H1 (cell line): ENCODE measurements at regions not wholly inside any gene's neighbourhood (a gene's known extent, or its start where the extent isn't known, plus 50 kb on each side); places are given as distances from the start of the nearest gene placed in this dataset.

Experiments used
- CTCF ChIA-PET: fragments of 300-600 bp; sonication (Branson Sonifier 250); formaldehyde crosslinking; loops from one replicate; lab custom pipeline; 2021; ENCODE audit not compliant: partially characterized antibody; lab: Charles Lee
- POLR2A ChIA-PET: fragments of 300-600 bp; sonication (Branson Sonifier 250); formaldehyde crosslinking; loops from one replicate; lab custom pipeline; 2021; ENCODE audit warnings: inconsistent platforms; ENCODE audit not compliant: partially characterized antibody; lab: Charles Lee
- DNase-seq, 2 experiments: peaks; one replicate each; pipeline versions ENCODE4 v3.0.0 to v3.0.0-alpha.2; 2010 to 2022; ENCODE audit warnings: low spot score in 2 of 2, low read depth in 1 of 2, mixed read lengths in 1 of 2
- FAIRE-seq: peaks from 2 replicates; lab custom pipeline; 2011; peaks lifted over from hg19 to GRCh38; lab: Jason Lieb, UNC
- H2AFZ ChIP-seq: 2 replicates; pipeline ENCODE4 v1.8.1; 2012; ENCODE audit warnings: low read length, inconsistent platforms
- H2AK5ac ChIP-seq: 2 replicates; pipeline ENCODE4 v1.6.1; 2013; ENCODE audit warnings: low read depth, low read length
- H2BK120ac ChIP-seq: replicated peaks from 2 replicates; pipeline ENCODE3; 2013; ENCODE audit warnings: low read depth, low read length, inconsistent platforms
- H2BK12ac ChIP-seq: 2 replicates; pipeline ENCODE4 v1.6.1; 2013; ENCODE audit warnings: low read depth, low read length
- H2BK15ac ChIP-seq: 2 replicates; pipeline ENCODE4 v1.6.1; 2013; ENCODE audit warnings: low read length
- H2BK20ac ChIP-seq: 2 replicates; pipeline ENCODE4 v1.6.1; 2013; ENCODE audit warnings: low read length
- H2BK5ac ChIP-seq: 2 replicates; pipeline ENCODE4 v1.6.1; 2013; ENCODE audit warnings: low read depth, low read length
- H3K14ac ChIP-seq: 2 replicates; pipeline ENCODE4 v1.6.1; 2013; ENCODE audit warnings: inconsistent platforms; ENCODE audit not compliant: insufficient read length
- H3K18ac ChIP-seq: 2 replicates; pipeline ENCODE4 v1.6.1; 2013; ENCODE audit warnings: low read length; ENCODE audit errors: extremely low read depth
- H3K23ac ChIP-seq: 2 replicates; pipeline ENCODE4 v1.6.1; 2013; ENCODE audit warnings: inconsistent platforms; ENCODE audit not compliant: insufficient read length
- H3K23me2 ChIP-seq: 2 replicates; pipeline ENCODE4 v1.6.1; 2013; ENCODE audit warnings: low read depth, low read length
- H3K27ac ChIP-seq: 2 replicates; pipeline ENCODE4 v1.6.1; 2011; ENCODE audit warnings: low read depth, low read length, inconsistent platforms
- H3K27me3 ChIP-seq, 4 experiments: replicated peaks in 1 of 4; 1 replicate in 1 of 4; 2 replicates in 3 of 4; pipeline versions ENCODE4 v1.6.1 to v1.8.1; 2011 to 2013; ENCODE audit warnings: low read length in 3 of 4, mild to moderate bottlenecking in 3 of 4, inconsistent platforms in 2 of 4, mixed read lengths in 2 of 4, moderate library complexity in 1 of 4; ENCODE audit not compliant: control insufficient read depth in 3 of 4, insufficient read depth in 3 of 4; ENCODE audit errors: extremely low read depth in 1 of 4
- H3K36me3 ChIP-seq, 4 experiments: 2 replicates each; pipeline versions ENCODE4 v1.6.1 to v1.8.1; 2011 to 2013; ENCODE audit warnings: mild to moderate bottlenecking in 4 of 4, low read length in 3 of 4, moderate library complexity in 2 of 4, control low read depth in 1 of 4, inconsistent platforms in 1 of 4; ENCODE audit not compliant: insufficient read depth in 4 of 4, control insufficient read depth in 2 of 4
- H3K4ac ChIP-seq: replicated peaks from 2 replicates; pipeline ENCODE3; 2013; ENCODE audit warnings: low read length, low read depth, mixed read lengths, inconsistent platforms; ENCODE audit not compliant: insufficient read length
- H3K4me1 ChIP-seq, 4 experiments: replicated peaks in 1 of 4; 1 replicate in 1 of 4; 2 replicates in 3 of 4; pipeline versions ENCODE4 v1.6.1 to v1.8.1; 2011 to 2013; ENCODE audit warnings: low read length in 3 of 4, inconsistent platforms in 2 of 4, mixed read lengths in 1 of 4; ENCODE audit not compliant: insufficient read depth in 4 of 4, control insufficient read depth in 3 of 4
- H3K4me2 ChIP-seq, 2 experiments: 2 replicates each; pipeline versions ENCODE4 v1.6.1 to v1.8.1; 2011 to 2013; ENCODE audit warnings: low read depth in 2 of 2, low read length in 2 of 2, control low read depth in 1 of 2, inconsistent platforms in 1 of 2, mild to moderate bottlenecking in 1 of 2; ENCODE audit not compliant: insufficient read depth in 1 of 2
- H3K4me3 ChIP-seq, 4 experiments: fragments of 200-600, 300-600 bp in 1 of 4; sonication (generic), shearing (Covaris generic), sonication (Bioruptor Twin) in 1 of 4; 2 replicates each; pipeline versions ENCODE4 v1.5.1 to v1.8.1; 2011 to 2016; ENCODE audit warnings: low read length in 4 of 4, low read depth in 3 of 4, control low read depth in 2 of 4, inconsistent platforms in 2 of 4, mild to moderate bottlenecking in 2 of 4, mixed read lengths in 1 of 4, moderate library complexity in 1 of 4; ENCODE audit not compliant: insufficient read depth in 2 of 4; ENCODE audit errors: extremely low read depth in 1 of 4
- H3K56ac ChIP-seq: replicated peaks from 2 replicates; pipeline ENCODE3; 2013; ENCODE audit warnings: low read depth, mild to moderate bottlenecking, mixed read lengths, low read length, inconsistent platforms; ENCODE audit not compliant: insufficient read length
- H3K79me1 ChIP-seq: 2 replicates; pipeline ENCODE4 v1.6.1; 2013; ENCODE audit warnings: low read depth, low read length, control low read depth
- H3K79me2 ChIP-seq, 2 experiments: 2 replicates each; pipeline versions ENCODE4 v1.6.1 to v1.8.1; 2012 to 2013; ENCODE audit warnings: low read length in 2 of 2, mild to moderate bottlenecking in 2 of 2, inconsistent platforms in 1 of 2; ENCODE audit not compliant: insufficient read depth in 2 of 2, control insufficient read depth in 1 of 2
- H3K9ac ChIP-seq, 4 experiments: replicated peaks in 1 of 4; 1 replicate in 1 of 4; 2 replicates in 3 of 4; pipeline versions ENCODE4 v1.6.1 to v1.8.1; 2011 to 2013; ENCODE audit warnings: low read depth in 3 of 4, low read length in 3 of 4, control low read depth in 2 of 4, mild to moderate bottlenecking in 2 of 4, moderate library complexity in 2 of 4, inconsistent platforms in 1 of 4; ENCODE audit errors: extremely low read depth in 1 of 4
- H3K9me3 ChIP-seq, 2 experiments: 2 replicates each; pipeline versions ENCODE4 v1.6.1 to v1.8.1; 2012 to 2013; ENCODE audit warnings: mild to moderate bottlenecking in 2 of 2, moderate library complexity in 2 of 2, control low read depth in 1 of 2, inconsistent platforms in 1 of 2, low read depth in 1 of 2, low read length in 1 of 2, mixed read lengths in 1 of 2; ENCODE audit not compliant: insufficient read depth in 2 of 2
- H4K20me1 ChIP-seq, 2 experiments: replicated peaks in 1 of 2; 2 replicates each; pipeline versions ENCODE3 to v1.8.1; 2011 to 2013; ENCODE audit warnings: inconsistent platforms in 2 of 2, low read length in 2 of 2, mild to moderate bottlenecking in 1 of 2; ENCODE audit not compliant: insufficient read depth in 2 of 2, control insufficient read depth in 1 of 2
- H4K5ac ChIP-seq: 2 replicates; pipeline ENCODE4 v1.6.1; 2013; ENCODE audit warnings: low read length, low read depth, mixed read lengths, inconsistent platforms; ENCODE audit not compliant: insufficient read length
- H4K8ac ChIP-seq: 2 replicates; pipeline ENCODE4 v1.8.0; 2013; ENCODE audit warnings: mild to moderate bottlenecking, moderate library complexity, low read length, inconsistent platforms; ENCODE audit not compliant: insufficient read depth; ENCODE audit errors: extremely low read depth
- H4K91ac ChIP-seq: replicated peaks from 2 replicates; pipeline ENCODE3; 2013; ENCODE audit warnings: low read length, mixed read lengths, inconsistent platforms; ENCODE audit not compliant: insufficient read length
- CBX8 ChIP-seq: fragments of 300-800, 300-1000 bp; sonication (generic); IDR thresholded peaks from 2 replicates; pipeline ENCODE4 v1.7.1; 2016; ENCODE audit warnings: low read depth, low read length, borderline replicate concordance
- KDM4A ChIP-seq: IDR thresholded peaks from one replicate; pipeline ENCODE4 v1.7.1; 2012; ENCODE audit warnings: low read depth, mild to moderate bottlenecking, moderate library complexity, low read length, inconsistent platforms; ENCODE audit not compliant: severe bottlenecking
- POLR2AphosphoS5 ChIP-seq: IDR thresholded peaks from 2 replicates; pipeline ENCODE4 v1.6.1; 2011; ENCODE audit warnings: low read depth, low read length
- SIRT6 ChIP-seq: IDR thresholded peaks from one replicate; pipeline ENCODE4 v1.7.1; 2012; ENCODE audit warnings: low read length, inconsistent platforms
- SIX5 ChIP-seq: IDR thresholded peaks from 2 replicates; pipeline ENCODE4 v1.6.1; 2011; ENCODE audit warnings: mild to moderate bottlenecking, low read depth, low read length
- WGBS, 2 experiments: shearing (Covaris generic) in 1 of 2; methylation state at CpG; one replicate each; pipeline versions ENCODE4 v1.1.6 to v1.1.7; 2013 to 2015; ENCODE audit warnings: low lambda C conversion rate in 2 of 2, mixed read lengths in 2 of 2, inconsistent platforms in 1 of 2, low coverage in 1 of 2, missing lambda C conversion rate in 1 of 2; ENCODE audit not compliant: insufficient replicate concordance in 2 of 2, insufficient coverage in 1 of 2, insufficient read length in 1 of 2; ENCODE audit errors: extremely low coverage in 1 of 2, missing lambda C conversion rate in 1 of 2; 5-methylcytosine and 5-hydroxymethylcytosine counted together
- TF ChIP-seq, protein P1 (sequence below): IDR thresholded peaks from 2 replicates; pipeline ENCODE4 v1.6.1; 2012; ENCODE audit warnings: low read length, inconsistent platforms

DNA sequence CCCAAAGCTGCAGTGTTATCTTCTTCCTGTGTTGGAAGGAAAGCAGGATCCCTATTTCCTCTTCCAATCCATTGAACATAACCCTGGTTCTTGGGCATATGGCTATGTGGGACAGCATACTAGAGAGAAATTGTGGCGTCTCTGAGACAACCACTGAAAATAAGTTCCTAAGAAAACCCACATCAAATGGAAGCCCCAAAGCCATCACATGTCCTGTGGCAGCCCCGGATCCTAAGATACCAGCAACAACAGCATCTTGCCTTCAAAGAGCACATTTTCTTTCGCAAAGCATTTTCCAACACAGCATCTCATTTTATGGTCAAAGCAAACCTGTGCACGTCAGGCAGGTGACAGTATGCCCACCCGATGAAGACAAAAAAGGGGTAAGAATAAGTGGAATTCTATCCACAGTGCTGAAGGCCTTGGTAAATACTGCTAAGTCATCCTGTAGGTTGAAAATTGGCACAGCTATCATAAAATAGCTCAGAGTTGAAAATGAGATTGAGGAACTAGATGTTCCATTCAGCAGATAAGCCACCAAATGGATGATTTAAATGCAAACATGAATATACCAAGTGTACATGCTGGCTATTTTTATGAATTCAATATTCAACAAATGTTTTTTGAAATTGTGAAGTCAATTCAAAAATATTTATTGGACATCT lies 232.2 kb downstream of the DLEU7 start:
- no peak overlapping the region for H3K18ac ChIP-seq
- ChIA-PET POLR2A (no interaction called here), CTCF (no interaction called here)
- no peaks in the 10 kb centered on the region for H4K20me1 ChIP-seq
- H2BK120ac ChIP-seq, result no peak overlapping the region
- H2BK5ac ChIP-seq, result no peak overlapping the region
- H3K4me3 ChIP-seq, result no peak overlapping the region
- no peak overlapping the region for H2BK15ac ChIP-seq
- no peak overlapping the region for H3K56ac ChIP-seq
- H3K4ac ChIP-seq, result no peak overlapping the region
- no peak overlapping the region for H2AK5ac ChIP-seq
- no peak overlapping the region for H3K4me2 ChIP-seq
- no peak for DNase-seq
- WGBS, 2 experiments, result 89% methylated on average over 5 of the region's 5 CpGs; no CpG with 5 or more reads in 1 of the 2 experiments
- H3K23me2 ChIP-seq, result no peaks in the 10 kb centered on the region
- no peak overlapping the region for H3K14ac ChIP-seq
- no peak overlapping the region for H4K91ac ChIP-seq
- H4K5ac ChIP-seq, result no peak overlapping the region
- H3K79me1 ChIP-seq, result no peaks in the 10 kb centered on the region
- no peak overlapping the region for H2BK12ac ChIP-seq
- H3K27ac ChIP-seq, result no peak overlapping the region
- H3K9me3 ChIP-seq, result no peaks in the 10 kb centered on the region
- no peak overlapping the region for H4K8ac ChIP-seq
- TF ChIP-seq SIX5, result no peak
- no peak for TF ChIP-seq KDM4A
- no peak for TF ChIP-seq SIRT6
- TF ChIP-seq CBX8, result no peak
- TF ChIP-seq, protein P1, sequence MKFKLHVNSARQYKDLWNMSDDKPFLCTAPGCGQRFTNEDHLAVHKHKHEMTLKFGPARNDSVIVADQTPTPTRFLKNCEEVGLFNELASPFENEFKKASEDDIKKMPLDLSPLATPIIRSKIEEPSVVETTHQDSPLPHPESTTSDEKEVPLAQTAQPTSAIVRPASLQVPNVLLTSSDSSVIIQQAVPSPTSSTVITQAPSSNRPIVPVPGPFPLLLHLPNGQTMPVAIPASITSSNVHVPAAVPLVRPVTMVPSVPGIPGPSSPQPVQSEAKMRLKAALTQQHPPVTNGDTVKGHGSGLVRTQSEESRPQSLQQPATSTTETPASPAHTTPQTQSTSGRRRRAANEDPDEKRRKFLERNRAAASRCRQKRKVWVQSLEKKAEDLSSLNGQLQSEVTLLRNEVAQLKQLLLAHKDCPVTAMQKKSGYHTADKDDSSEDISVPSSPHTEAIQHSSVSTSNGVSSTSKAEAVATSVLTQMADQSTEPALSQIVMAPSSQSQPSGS, result no peak
- no peak for TF ChIP-seq POLR2AphosphoS5
- no peaks in the 10 kb centered on the region for H3K27me3 ChIP-seq
- no peak for FAIRE-seq
- H3K79me2 ChIP-seq, result no peaks in the 10 kb centered on the region
- no peaks in the 10 kb centered on the region for H3K4me1 ChIP-seq
- no peak overlapping the region for H3K23ac ChIP-seq
- H3K9ac ChIP-seq, result no peak overlapping the region
- H2BK20ac ChIP-seq, result no peak overlapping the region
- no peaks in the 10 kb centered on the region for H3K36me3 ChIP-seq
- no peak overlapping the region for H2AFZ ChIP-seq
